HG03097 (cell line): ENCODE measurements at regions not wholly inside any gene's neighbourhood (a gene's known extent, or its start where the extent isn't known, plus 50 kb on each side); places are given as distances from the start of the nearest gene placed in this dataset.
"Not testable (repeated sequence)": the region's sequence is repeated elsewhere in the genome, so short reads cannot be mapped to it uniquely, and the experiment has no call there.

Experiments
- ATAC-seq: cut with Tn5 transposase; IDR thresholded peaks from one replicate; pipeline ENCODE4 v1.9.1; 2021; ENCODE audit not compliant: unreplicated experiment, low FRiP score

DNA sequence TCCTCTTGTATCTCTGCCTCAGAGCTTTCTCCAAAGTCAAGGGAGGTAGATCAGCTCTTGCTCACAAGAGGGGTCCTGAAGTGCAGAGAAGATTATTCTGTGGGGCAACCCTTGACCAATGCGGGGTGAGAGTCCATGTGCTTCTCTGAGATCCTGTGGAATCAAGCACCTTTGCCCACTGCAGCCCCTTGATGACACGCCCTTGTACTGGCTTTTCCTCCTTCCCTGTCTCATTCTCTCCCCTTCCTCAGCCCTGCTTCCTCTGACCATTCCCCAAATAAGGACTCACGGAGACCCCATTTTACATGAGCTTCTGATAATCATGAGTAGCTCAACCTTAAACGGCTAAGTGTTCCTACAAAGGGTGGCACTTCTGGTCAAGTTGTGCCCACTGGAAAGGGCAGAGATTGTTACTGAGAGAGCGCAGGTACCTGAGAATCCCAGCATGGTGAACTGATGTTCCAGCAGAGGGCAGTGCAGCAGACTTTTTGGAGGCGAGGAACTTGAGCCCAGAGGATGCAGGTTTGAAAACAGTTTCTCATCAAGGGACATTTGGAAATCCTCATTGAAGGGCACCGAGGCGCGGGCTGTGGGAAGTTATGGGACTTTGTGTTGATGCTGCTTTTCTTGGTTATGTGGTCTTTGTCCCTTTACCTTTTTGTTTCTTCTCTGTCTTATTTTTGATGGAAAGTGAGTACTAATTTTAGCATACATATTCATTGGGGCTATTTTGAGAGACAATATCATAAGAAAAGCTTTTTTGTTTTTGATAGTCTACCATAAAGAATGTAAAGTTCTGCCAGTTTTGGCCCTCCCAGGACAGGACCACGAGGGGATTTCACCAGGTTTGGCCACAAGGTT is 201.3 kb downstream of the RBM46 start:
- no peak for ATAC-seq

DNA sequence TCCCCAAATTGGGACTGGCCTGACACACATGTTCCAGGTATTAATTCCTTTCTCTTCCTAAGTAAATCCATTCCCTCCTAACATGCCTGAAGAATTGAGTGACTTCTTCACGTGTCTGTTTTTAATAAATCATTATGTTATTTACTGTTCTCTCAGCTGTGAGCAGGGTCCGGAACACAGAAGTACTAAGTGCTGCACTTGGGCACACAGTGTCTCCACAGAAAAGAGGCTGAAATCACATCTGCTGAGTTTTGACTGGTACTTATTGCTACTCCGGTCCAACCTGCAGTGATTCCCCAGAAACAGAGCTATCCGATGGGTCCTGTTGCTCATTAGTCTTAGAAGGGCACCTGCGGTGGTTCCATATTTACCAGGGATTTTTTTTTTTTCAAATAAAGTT is 202.6 kb downstream of the RBM46 start:
- ATAC-seq, result no peak

DNA sequence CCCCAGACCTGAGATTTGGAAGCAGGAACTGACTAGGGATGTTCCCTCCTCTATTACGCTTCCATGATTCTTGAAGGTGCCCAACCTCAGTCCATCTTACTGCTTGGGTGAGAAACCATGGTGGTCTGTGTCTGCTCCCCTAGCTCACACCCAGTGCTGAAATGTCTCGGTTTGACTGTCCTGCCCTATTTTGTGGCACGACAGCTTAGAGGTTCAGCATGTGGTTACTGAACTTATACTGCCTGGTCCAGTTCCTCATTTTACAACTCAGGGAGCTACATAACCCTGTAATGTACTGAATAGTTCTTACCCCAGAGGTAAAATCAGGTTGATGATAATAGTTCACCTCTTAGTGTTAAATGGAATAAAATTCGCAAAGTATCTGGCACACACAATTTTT is 203.1 kb downstream of the RBM46 start:
- peak; percentile 72 for ATAC-seq

DNA sequence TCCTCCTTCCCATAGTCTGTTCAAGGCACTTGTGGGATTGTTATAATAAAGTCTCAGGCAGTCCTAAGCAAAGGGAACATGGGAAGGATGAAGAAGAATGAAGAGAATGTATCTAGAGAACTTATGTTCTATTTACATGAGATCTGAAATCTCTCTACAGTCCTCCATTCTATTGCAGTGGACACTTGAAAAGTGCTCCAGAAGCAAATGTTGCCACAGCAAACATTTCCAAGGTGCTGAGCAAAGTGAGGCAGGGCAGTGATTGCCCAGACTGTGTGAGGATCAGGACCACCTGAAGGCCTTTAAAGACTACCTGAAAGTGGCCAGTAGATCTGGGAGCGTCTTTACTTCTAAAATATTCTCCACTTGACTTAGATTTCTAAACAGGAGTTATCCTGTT is 203.5 kb downstream of the RBM46 start:
- no peak for ATAC-seq

DNA sequence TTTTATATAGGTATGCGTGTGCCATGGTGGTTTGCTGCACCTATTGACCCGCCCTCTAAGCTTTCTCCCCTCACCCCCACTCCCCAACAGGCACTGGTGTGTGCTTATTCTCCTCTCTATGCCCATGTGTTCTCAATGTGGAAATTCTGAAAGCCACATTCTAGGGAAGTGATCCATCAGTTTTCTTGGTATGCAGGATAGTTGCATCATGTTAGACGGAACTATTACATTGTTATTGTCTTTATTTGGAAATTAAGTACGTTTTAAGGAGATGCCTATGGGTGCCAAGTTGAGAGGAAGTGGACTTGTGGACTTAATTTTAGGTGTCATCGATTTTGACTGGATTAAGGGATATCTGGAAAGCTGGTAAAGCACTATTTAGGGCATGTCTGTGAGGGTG is 204.6 kb downstream of the RBM46 start:
- no peak for ATAC-seq

DNA sequence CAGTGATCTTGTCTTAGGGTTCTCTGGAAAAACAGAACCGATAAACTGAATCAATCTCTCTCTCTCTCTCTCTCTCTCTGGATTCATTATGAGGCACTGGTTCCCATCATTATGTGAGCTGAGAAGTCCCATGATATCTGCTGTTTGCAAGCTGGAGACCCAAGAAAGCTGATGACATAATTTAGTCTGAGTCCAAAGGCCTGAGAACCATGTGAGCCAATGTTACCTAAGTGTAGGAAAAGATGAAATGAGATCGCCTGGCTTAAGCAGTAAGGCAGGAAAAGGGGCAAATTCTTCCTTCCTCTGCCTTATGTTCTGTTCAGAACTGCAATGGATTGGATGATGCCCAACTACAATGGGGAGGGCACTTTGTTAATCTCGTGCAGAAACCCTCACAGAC is 207.4 kb downstream of the RBM46 start:
- ATAC-seq, result no peak

DNA sequence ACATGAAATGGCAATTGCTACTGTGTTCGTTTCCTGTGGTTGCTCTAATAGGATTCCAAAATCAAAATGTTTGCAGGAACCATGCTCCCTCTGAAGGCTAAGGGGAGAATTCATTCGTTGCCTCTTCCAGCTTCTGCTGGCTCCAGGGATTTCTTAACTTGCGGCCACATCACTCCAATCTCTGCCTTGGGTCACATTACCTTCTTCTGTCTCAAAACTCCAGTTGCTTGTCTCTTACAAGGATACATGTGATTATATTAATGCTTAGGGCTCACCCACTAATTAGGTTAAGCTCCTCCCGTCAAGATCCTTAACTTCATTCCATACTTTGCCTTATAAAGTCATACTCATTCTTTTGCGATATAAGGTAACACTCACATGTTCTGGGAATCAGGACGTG is 208.4 kb downstream of the RBM46 start:
- ATAC-seq, result no peak

DNA sequence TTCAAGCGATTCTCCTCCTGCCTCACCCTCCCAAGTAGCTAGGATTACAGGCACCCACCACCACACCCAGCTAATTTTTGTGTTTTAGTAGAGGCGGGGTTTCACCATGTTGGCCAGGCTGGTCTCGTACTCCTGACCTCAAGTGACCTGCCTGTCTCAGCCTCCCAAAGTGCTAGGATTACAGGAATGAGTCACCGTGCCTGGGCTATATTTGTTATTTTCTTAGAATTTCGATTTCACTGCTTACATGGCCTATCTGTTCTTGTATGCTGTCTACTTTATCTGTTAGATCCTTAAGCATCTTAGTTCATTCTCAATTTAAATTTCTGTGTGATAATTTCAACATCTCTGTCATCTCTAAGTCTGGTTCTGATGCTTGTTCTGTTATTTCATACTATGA is 210.6 kb upstream of the NPY2R start:
- ATAC-seq, result not testable (repeated sequence)

DNA sequence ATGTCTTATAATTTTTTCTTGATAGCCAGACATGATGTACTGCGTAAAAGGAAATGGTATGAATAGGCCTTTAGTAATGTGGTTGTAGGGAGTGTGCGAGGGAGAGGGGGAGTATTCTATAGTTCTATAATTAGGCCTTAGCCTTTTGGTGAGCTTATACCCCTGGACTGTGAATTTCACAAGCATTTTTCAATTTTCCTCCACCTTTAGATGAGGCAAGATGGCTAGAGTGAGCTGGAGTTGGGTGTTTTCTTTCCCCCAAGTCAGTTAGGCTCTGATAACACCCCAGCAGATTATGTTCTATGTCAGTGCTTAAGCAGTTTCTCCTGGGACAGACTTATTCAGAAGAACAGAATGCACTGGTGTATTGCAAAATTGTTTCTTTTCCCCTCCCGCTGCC is 210.2 kb upstream of the NPY2R start:
- ATAC-seq, result no peak

DNA sequence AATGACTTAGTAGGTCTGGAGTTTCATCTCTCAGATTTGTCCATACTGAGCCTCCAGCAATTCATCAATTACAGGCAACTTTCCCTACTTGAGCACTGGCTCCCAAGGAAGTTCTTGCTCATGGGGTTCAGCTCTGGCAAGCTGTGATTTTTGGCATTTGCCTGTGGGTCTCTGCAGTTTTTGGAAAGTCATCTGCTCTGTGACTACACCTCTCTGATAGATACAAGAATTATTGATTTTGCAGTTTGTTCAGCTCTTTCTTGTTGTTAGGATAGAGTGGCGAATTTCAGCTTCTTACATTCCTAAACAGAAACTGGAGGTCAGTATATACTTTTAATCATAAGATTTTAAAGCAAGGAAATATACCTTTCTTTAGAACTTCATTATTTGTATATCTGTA is 209.7 kb upstream of the NPY2R start:
- no peak for ATAC-seq

DNA sequence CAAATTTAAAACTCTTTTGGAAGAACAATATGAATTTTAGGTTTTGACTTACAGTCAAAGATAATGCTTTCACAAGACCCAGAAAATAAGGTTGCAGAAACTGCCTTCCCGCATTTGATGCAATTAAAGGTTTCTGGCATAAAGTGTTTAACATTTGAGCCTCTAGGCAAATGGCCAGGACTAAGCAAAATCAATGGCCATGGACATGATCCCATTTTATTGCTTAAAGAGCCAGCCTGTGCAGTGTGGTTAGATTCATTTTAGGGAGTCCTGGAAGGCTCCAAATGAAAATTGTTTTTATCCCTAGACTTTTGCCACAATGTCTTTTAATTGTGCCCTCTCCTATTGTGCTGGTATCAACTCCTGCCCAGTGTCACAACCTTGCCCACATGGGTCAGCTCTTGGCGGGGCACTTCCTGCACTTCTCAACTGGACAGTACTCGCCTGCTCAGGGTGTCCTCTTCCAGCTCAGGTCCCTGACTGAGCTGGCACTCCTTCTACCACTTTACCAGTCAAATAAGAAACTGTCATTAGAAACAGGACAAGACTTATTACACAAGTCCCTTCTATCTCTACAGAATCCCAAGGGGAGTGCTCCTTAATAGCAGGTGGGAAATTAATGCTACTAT is 208.4 kb upstream of the NPY2R start:
- no peak for ATAC-seq

DNA sequence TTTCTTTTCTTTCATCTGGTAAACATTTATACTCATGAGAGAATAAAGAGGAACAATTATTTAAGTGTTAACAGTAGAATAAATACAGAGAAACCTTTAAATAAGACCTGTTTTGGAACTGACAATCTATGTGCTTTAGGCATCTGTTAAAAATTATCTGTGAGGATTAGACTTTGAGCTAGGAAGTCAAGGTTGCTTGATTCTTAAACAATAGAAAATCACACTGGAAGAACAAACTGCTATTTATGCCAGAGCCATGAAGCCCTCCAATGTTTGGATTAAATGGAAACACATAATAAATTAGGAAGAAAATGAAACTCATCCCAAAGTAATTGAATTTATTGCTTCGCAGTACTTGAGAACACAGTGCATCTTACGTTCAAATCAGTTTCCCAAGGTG is 207.2 kb upstream of the NPY2R start:
- ATAC-seq, result no peak

DNA sequence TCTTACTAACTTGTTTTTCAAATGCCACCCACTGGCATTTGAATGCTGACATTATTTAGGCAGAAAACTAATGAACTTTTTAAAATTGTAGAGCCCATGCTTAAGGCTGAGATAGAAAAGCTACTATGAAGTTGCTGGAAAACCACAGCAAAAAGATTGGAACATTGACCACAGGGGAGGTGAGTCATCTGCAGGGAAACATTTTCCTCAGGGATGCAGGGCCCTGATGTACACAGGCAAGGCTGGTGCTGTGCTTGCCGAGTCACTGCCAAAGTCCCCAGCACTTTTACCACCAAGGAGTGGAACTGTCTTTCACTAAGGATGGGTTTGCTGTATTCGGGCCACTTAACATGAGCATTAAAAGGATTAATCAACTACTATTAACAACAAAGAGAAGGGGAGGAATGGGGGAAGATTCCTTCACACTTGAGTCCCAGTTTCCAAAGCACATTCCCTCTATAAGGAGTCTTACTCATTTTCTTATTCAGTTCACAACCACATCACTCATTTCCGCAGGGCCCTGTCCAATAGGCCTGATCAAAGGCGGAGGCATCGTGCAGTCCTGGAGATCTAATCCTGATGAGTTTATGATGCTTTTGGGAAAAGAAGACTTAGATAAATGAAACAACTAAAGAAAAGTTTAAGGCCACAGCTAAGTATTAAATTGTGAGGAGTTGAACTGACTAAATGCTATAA is 202.9 kb upstream of the NPY2R start:
- ATAC-seq, result no peak

DNA sequence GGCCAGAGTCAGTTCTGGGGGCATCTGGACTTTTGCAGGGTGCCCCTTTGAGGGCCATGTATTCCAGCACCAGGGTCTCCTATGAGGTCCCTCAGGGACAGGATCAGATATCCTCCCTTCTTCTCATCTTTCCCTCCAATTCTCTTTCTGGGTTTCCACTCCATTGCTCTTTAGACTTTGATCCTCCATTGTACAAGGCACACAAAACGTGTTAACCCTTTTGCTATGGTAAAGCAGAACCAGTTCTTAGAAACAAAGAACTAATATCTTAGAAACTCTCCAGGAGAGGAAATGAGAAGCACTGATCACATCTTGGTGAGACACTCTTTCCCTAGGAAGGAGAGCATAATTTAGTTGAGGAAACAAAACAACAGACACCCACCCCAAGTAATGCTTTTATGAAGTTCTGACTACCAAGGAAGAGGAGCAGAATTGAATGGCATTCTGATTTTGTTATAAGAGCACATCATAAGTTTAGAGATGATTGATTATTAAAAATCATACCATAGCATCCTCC is 200.7 kb upstream of the NPY2R start:
- ATAC-seq, result no peak

DNA sequence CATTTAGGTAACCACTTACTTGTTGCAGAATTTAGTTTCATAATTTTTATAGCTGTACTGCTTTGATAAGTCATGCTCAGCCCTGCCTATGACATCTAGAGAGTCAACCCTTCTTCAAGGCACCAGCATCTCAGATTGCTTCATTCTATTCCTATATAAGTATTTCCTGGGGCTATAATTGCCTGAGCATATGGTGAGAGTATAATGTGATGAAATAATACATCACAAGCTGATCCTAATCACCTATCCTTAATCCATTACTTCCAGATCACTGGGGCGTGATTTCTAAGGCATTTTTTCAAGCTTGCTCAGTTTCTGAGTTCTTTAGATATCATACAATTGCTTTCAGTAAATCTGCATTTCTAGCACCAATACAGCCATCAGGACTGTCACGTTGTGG is 200.0 kb upstream of the NPY2R start:
- no peak for ATAC-seq

DNA sequence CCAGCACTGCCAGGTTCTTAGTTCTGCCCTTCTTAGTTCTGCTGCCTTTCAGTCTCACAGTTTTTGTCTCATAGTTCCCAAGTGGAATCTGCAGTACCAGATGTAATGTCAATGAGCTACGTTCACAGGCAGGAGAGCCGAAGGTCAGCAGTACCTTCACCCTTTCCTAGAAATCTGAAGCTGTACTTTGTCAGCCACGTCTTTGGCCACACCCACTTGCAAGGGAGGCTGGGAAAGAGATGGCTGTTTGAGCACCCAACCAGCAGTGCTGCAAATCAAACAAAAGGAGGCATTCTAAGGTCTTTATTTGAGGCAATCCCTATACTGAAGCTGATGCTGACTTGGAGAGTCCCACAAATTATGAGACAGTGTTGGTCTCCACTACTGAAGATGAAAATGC is 199.1 kb upstream of the NPY2R start:
- no peak for ATAC-seq

DNA sequence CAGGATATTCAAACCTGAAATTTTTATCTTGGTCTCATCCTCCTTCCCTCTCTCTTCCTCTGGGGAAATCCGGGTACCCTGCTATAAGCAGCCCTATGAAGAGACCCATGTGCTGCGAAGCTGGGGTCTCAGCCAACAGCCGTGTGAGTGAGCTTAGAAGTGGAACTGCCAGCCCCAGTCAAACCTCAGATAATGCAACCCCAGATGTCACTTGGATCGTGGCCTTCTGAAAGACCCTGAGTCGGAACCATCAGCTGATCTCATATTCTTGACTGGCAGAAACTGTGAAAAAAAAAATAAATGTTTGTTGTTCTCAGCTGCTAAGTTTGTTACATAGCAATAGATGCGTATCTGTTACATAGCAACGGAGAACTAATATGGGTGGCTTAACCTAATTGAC is 198.1 kb upstream of the NPY2R start:
- no peak for ATAC-seq

DNA sequence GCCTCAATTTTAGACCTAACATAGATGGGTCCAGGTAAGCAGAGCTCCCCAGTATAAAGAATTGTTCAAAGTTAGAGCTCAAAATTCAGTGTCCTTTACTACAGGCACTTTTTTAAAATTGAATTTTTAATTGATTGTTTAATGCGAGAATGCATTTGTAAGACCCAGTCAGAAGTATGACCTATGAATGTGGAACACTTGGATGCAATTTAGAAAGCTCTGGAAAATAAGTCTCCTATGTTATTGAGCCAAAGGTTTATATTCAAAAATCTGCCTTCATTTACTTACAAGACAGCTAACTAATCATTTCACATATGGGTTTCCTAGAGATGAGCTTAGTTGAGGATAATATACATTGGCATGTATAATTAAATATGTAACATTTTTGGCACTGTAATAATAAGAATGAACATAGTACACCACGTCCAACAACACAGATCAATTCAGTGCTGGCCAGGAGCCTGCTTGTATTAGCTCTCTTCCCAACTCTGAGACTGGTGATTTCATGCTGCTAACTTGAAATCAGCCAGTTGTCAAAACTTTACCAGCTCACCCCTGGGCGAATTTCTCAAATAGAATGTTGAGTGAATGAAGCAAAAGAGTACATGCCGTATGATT is 197.2 kb upstream of the NPY2R start:
- no peak for ATAC-seq

DNA sequence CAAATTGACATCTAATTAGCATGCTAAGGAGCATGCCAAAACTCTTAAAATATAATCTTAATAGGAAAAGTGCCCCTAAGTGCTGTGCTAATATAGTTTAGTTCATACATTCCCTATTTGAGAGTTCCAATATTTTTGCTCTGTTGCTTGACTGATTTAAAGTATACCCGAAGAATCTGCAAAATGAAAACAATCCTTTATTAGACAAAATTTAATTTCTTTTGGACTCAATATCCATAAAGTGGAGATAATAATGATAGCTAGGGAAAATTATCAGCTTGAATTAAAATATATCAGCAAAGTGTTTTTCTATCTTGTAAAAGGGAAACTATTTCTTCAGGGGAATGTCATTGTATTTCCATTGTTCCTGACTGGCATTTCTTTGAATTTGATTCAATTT is 196.0 kb upstream of the NPY2R start:
- ATAC-seq, result no peak

DNA sequence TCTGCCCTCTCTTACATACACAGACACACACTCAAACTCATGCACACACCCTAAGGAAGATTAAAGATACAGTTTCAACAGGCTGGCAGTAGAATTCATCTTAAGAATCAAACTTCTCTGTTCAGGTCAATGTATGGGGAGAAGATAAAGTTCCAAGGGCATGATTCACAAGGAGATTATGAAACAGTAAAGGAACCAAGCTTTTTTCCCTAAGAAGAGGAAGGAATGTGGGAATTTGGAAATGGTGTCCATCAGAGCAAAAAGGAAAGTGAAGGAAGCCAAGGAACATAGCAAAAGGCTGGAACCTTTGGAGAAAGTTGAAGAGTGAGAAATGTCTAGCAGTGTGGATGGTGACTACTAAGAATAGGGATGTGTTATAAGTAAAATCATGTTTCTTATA is 191.0 kb upstream of the NPY2R start:
- no peak for ATAC-seq
